Panc1 (cell line): ENCODE measurements at regions not wholly inside any gene's neighbourhood (a gene's known extent, or its start where the extent isn't known, plus 50 kb on each side); places are given as distances from the start of the nearest gene placed in this dataset.

Experiments
- TCF7L2 ChIP-seq: IDR thresholded peaks from 2 replicates; pipeline ENCODE4 v1.6.1; 2011; ENCODE audit warnings: mild to moderate bottlenecking, low read depth, low read length, inconsistent platforms
- TF ChIP-seq, protein P1 (sequence below): fragments of 450-650 bp; IDR thresholded peaks from 2 replicates; pipeline ENCODE4 v1.5.1; 2017; ENCODE audit warnings: mild to moderate bottlenecking

DNA sequence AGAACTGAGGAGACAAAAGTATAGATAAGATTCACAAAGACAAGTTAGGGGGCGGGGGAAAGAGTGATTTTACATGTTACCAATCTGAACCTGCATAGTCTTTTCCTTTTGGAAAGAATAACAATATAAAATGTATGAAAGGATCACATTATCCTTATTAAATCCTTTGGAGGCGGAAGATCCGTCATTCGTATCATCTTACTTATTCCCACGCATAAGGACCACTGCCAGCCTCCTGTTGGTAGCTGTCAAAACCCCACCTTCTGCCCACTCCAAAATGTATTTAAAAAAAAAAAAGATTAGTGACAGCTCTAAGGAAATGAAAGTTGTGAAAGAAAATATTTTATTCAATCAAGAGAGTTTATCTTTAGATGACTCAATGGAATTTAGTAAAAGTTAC, 821.0 kb upstream of the CELF2 start:
- TF ChIP-seq, protein P1, sequence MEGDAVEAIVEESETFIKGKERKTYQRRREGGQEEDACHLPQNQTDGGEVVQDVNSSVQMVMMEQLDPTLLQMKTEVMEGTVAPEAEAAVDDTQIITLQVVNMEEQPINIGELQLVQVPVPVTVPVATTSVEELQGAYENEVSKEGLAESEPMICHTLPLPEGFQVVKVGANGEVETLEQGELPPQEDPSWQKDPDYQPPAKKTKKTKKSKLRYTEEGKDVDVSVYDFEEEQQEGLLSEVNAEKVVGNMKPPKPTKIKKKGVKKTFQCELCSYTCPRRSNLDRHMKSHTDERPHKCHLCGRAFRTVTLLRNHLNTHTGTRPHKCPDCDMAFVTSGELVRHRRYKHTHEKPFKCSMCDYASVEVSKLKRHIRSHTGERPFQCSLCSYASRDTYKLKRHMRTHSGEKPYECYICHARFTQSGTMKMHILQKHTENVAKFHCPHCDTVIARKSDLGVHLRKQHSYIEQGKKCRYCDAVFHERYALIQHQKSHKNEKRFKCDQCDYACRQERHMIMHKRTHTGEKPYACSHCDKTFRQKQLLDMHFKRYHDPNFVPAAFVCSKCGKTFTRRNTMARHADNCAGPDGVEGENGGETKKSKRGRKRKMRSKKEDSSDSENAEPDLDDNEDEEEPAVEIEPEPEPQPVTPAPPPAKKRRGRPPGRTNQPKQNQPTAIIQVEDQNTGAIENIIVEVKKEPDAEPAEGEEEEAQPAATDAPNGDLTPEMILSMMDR: no peak
- no peak for TF ChIP-seq TCF7L2
